Ectodermal cell (in vitro differentiated cells): ENCODE measurements at regions not wholly inside any gene's neighbourhood (a gene's known extent, or its start where the extent isn't known, plus 50 kb on each side); places are given as distances from the start of the nearest gene placed in this dataset.

ENCODE experiments used
- H3K27ac ChIP-seq: 2 replicates; pipeline ENCODE4 v1.7.0; 2013; ENCODE audit warnings: mild to moderate bottlenecking, low read depth, low read length; ENCODE audit not compliant: insufficient read depth, poor library complexity, severe bottlenecking
- H3K27me3 ChIP-seq: 2 replicates; pipeline ENCODE4 v1.7.0; 2013; ENCODE audit warnings: mild to moderate bottlenecking, low read length; ENCODE audit not compliant: insufficient read depth, control insufficient read depth, poor library complexity, severe bottlenecking
- H3K36me3 ChIP-seq: one replicate; pipeline ENCODE4 v1.7.0; 2013; ENCODE audit warnings: low read length; ENCODE audit not compliant: control insufficient read depth, insufficient read depth
- H3K4me1 ChIP-seq: one replicate; pipeline ENCODE4 v1.7.0; 2013; ENCODE audit warnings: low read length; ENCODE audit not compliant: control insufficient read depth, insufficient read depth
- H3K4me3 ChIP-seq: 2 replicates; pipeline ENCODE4 v1.7.0; 2013; ENCODE audit warnings: low read depth, low read length, control low read depth; ENCODE audit not compliant: insufficient read depth
- H3K9me3 ChIP-seq: 2 replicates; pipeline ENCODE4 v1.7.0; 2013; ENCODE audit warnings: mild to moderate bottlenecking, low read length, moderate library complexity; ENCODE audit not compliant: control insufficient read depth
- whole genome bisulfite sequencing, 2 experiments: methylation state at CpG; one replicate each; pipeline ENCODE4 v1.1.7; 2013; ENCODE audit warnings: missing lambda C conversion rate in 2 of 2; 5-methylcytosine and 5-hydroxymethylcytosine counted together

- Histone ChIP-seq H3K27me3 (no peaks in the 10 kb centered on the region), H3K4me1 (peaks cover 19% of the 10 kb centered on the region), H3K36me3 (no peaks in the 10 kb centered on the region), H3K9me3 (no peaks in the 10 kb centered on the region), H3K27ac (no peak overlapping the region), H3K4me3 (no peak overlapping the region)
Observed at GRCh38 chr9:80793706-80794105, 895.6 kb downstream of the TLE1 start.

GRCh38 chr9:80792726-80793125, 896.6 kb downstream of the TLE1 start:
- H3K9me3 ChIP-seq, result no peaks in the 10 kb centered on the region
- no peaks in the 10 kb centered on the region for H3K27me3 ChIP-seq
- 96% methylated on average over 3 of the region's 3 CpGs for WGBS, 2 experiments
- peaks cover 12% of the 10 kb centered on the region for H3K4me1 ChIP-seq
- no peak overlapping the region for H3K4me3 ChIP-seq
- H3K36me3 ChIP-seq, result no peaks in the 10 kb centered on the region
- no peak overlapping the region for H3K27ac ChIP-seq

- 92 to 98% methylated on average over 2 of the region's 2 CpGs for WGBS, 2 experiments
- H3K9me3 ChIP-seq, result no peaks in the 10 kb centered on the region
Observed at GRCh38 chr9:80791836-80792235, 897.5 kb downstream of the TLE1 start.

GRCh38 chr9:80790764-80791163, 898.6 kb downstream of the TLE1 start:
- H3K9me3 ChIP-seq, result no peaks in the 10 kb centered on the region
- no peaks in the 10 kb centered on the region for H3K27me3 ChIP-seq
- no peaks in the 10 kb centered on the region for H3K36me3 ChIP-seq
- no peak overlapping the region for H3K4me3 ChIP-seq
- no peaks in the 10 kb centered on the region for H3K4me1 ChIP-seq
- no peak overlapping the region for H3K27ac ChIP-seq

More at GRCh38 chr9:80791836-80792235, 897.5 kb downstream of the TLE1 start:
- Histone ChIP-seq H3K4me3 (no peak overlapping the region), H3K4me1 (peaks cover 6% of the 10 kb centered on the region), H3K27me3 (no peaks in the 10 kb centered on the region), H3K36me3 (no peaks in the 10 kb centered on the region), H3K27ac (no peak overlapping the region)

- Histone ChIP-seq H3K27ac (no peak overlapping the region), H3K9me3 (no peaks in the 10 kb centered on the region), H3K4me3 (no peak overlapping the region), H3K4me1 (no peaks in the 10 kb centered on the region), H3K27me3 (no peaks in the 10 kb centered on the region), H3K36me3 (no peaks in the 10 kb centered on the region)
- WGBS, 2 experiments, result 95% methylated on average over 4 to 5 of the region's 5 CpGs
Observed at GRCh38 chr9:80789831-80790230, 899.5 kb downstream of the TLE1 start.

- Histone ChIP-seq H3K4me3 (no peak overlapping the region), H3K27me3 (no peaks in the 10 kb centered on the region), H3K9me3 (no peaks in the 10 kb centered on the region), H3K36me3 (no peaks in the 10 kb centered on the region), H3K27ac (no peak overlapping the region), H3K4me1 (no peaks in the 10 kb centered on the region)
- no CpG with 5 or more reads among the region's 1 CpG for WGBS, 2 experiments
Observed at GRCh38 chr9:80787636-80788035, 901.7 kb downstream of the TLE1 start.

- Histone ChIP-seq H3K4me3 (no peak overlapping the region), H3K4me1 (no peaks in the 10 kb centered on the region), H3K36me3 (no peaks in the 10 kb centered on the region), H3K27ac (no peak overlapping the region), H3K27me3 (no peaks in the 10 kb centered on the region), H3K9me3 (no peaks in the 10 kb centered on the region)
Observed at GRCh38 chr9:80784647-80785046, 904.7 kb downstream of the TLE1 start.

- H3K36me3 ChIP-seq, result no peaks in the 10 kb centered on the region
- no peak overlapping the region for H3K27ac ChIP-seq
- no peaks in the 10 kb centered on the region for H3K9me3 ChIP-seq
- no peak overlapping the region for H3K4me3 ChIP-seq
- H3K27me3 ChIP-seq, result no peaks in the 10 kb centered on the region
- H3K4me1 ChIP-seq, result no peaks in the 10 kb centered on the region
Observed at GRCh38 chr9:80775971-80776370, 913.4 kb downstream of the TLE1 start.

- Histone ChIP-seq H3K4me1 (no peaks in the 10 kb centered on the region), H3K4me3 (no peak overlapping the region), H3K27ac (no peak overlapping the region), H3K27me3 (no peaks in the 10 kb centered on the region), H3K36me3 (no peaks in the 10 kb centered on the region), H3K9me3 (no peaks in the 10 kb centered on the region)
- 100% methylated on average over 1 to 2 of the region's 2 CpGs for WGBS, 2 experiments
Observed at GRCh38 chr9:80775530-80775929, 913.8 kb downstream of the TLE1 start.

- Histone ChIP-seq H3K4me1 (no peaks in the 10 kb centered on the region), H3K27me3 (no peaks in the 10 kb centered on the region), H3K27ac (no peak overlapping the region), H3K9me3 (no peaks in the 10 kb centered on the region), H3K4me3 (no peak overlapping the region), H3K36me3 (no peaks in the 10 kb centered on the region)
- 92 to 98% methylated on average over 6 of the region's 6 CpGs for WGBS, 2 experiments
Observed at GRCh38 chr9:80771555-80772347, 917.6 kb downstream of the TLE1 start.

- Histone ChIP-seq H3K36me3 (no peaks in the 10 kb centered on the region), H3K27me3 (no peaks in the 10 kb centered on the region), H3K9me3 (no peaks in the 10 kb centered on the region), H3K4me1 (no peaks in the 10 kb centered on the region), H3K27ac (no peak overlapping the region), H3K4me3 (no peak overlapping the region)
- 94 to 95% methylated on average over 4 of the region's 4 CpGs for WGBS, 2 experiments
Observed at GRCh38 chr9:80763536-80763935, 925.8 kb downstream of the TLE1 start.
